ENCODE measurements at regions not wholly inside any gene's neighbourhood (a gene's known extent, or its start where the extent isn't known, plus 50 kb on each side); places are given as distances from the start of the nearest gene placed in this dataset.
A peak's percentile ranks its signal among the peaks of the same experiment; 100 is the strongest.

GRCh38 chr6:2528156-2528555, 222.6 kb downstream of the MYLK4 start:
- no peak for TF ChIP-seq CTCF (IDR thresholded peaks at IDR 0.05; ENCODE audit: control insufficient read depth, extremely low read depth, insufficient read depth)
- no peak for DNase-seq (ENCODE audit: low read depth)
- H3K4me3 ChIP-seq (ENCODE audit: low read depth, low read length): no peak overlapping the region

- DNase-seq (ENCODE audit: low read depth): no peak
- no peak overlapping the region for H3K4me3 ChIP-seq (ENCODE audit: low read depth, low read length)
- TF ChIP-seq CTCF (IDR thresholded peaks at IDR 0.05; ENCODE audit: control insufficient read depth, extremely low read depth, insufficient read depth): no peak
Measured at GRCh38 chr6:2526766-2527165, 224.0 kb downstream of the MYLK4 start.

- peak; percentile 41; the same call in 1 of the 2 replicates for TF ChIP-seq CTCF (IDR thresholded peaks at IDR 0.05; ENCODE audit: control insufficient read depth, extremely low read depth, insufficient read depth)
- no peak for DNase-seq (ENCODE audit: low read depth)
- H3K4me3 ChIP-seq (ENCODE audit: low read depth, low read length): no peak overlapping the region
Measured at GRCh38 chr6:2524090-2524489, 226.6 kb downstream of the MYLK4 start.

- no peak for TF ChIP-seq CTCF (IDR thresholded peaks at IDR 0.05; ENCODE audit: control insufficient read depth, extremely low read depth, insufficient read depth)
- DNase-seq (ENCODE audit: low read depth): no peak
- H3K4me3 ChIP-seq (ENCODE audit: low read depth, low read length): no peak overlapping the region
Measured at GRCh38 chr6:2523061-2523460, 227.7 kb downstream of the MYLK4 start.

GRCh38 chr6:2522521-2522920, 228.2 kb downstream of the MYLK4 start:
- DNase-seq (ENCODE audit: low read depth): no peak
- H3K4me3 ChIP-seq (ENCODE audit: low read depth, low read length): no peak overlapping the region
- TF ChIP-seq CTCF (IDR thresholded peaks at IDR 0.05; ENCODE audit: control insufficient read depth, extremely low read depth, insufficient read depth): no peak

- no peak overlapping the region for H3K4me3 ChIP-seq (ENCODE audit: low read depth, low read length)
- no peak for DNase-seq (ENCODE audit: low read depth)
- no peak for TF ChIP-seq CTCF (IDR thresholded peaks at IDR 0.05; ENCODE audit: control insufficient read depth, extremely low read depth, insufficient read depth)
Measured at GRCh38 chr6:2517855-2518473, 232.8 kb downstream of the MYLK4 start.

- H3K4me3 ChIP-seq (ENCODE audit: low read depth, low read length): no peak overlapping the region
- DNase-seq (ENCODE audit: low read depth): no peak
- TF ChIP-seq CTCF (IDR thresholded peaks at IDR 0.05; ENCODE audit: control insufficient read depth, extremely low read depth, insufficient read depth): no peak
Measured at GRCh38 chr6:2517401-2517800, 233.3 kb downstream of the MYLK4 start.

All from LNCaP clone FGC (cell line).